Endothelial cell of umbilical vein (primary cell): ENCODE measurements at regions not wholly inside any gene's neighbourhood (a gene's known extent, or its start where the extent isn't known, plus 50 kb on each side); places are given as distances from the start of the nearest gene placed in this dataset.

Experiments used
- BruUV-seq: library from RNA; stranded (reverse); fragments of 400-500 nt; replicated peaks from 2 replicates; lab custom pipeline; 2021; lab: Mats Ljungman, UMichigan
- CTCF ChIA-PET: fragments of 300-600, 350-600 bp; sonication (Branson Sonifier 250); formaldehyde crosslinking; loops from one replicate; lab custom pipeline; 2021; ENCODE audit warnings: antibody characterized with exemption, inconsistent platforms; lab: Charles Lee
- POLR2A ChIA-PET: fragments of 300-600, 350-600 bp; sonication (Branson Sonifier 250); formaldehyde crosslinking; loops from one replicate; lab custom pipeline; 2021; ENCODE audit warnings: antibody characterized with exemption, inconsistent platforms; lab: Charles Lee
- DNase-seq: peaks from one replicate; pipeline ENCODE4 v3.0.0-alpha.2; 2011; ENCODE audit warnings: low read depth, low spot score
- FAIRE-seq: peaks from 2 replicates; lab custom pipeline; 2011; peaks lifted over from hg19 to GRCh38; lab: Jason Lieb, UNC
- H2AFZ ChIP-seq: 2 replicates; pipeline ENCODE4 v1.6.0; 2012; ENCODE audit warnings: low read depth, low read length, control low read depth, inconsistent platforms
- H3K27ac ChIP-seq: 2 replicates; pipeline ENCODE4 v1.5.1; 2011; ENCODE audit warnings: low read depth, mild to moderate bottlenecking, control low read depth, low read length, moderate library complexity; ENCODE audit not compliant: insufficient read depth
- H3K27me3 ChIP-seq, 2 experiments: 2 replicates each; pipeline versions ENCODE4 v1.6.0 to v1.6.1; 2011; ENCODE audit warnings: low read length in 2 of 2, mixed read lengths in 1 of 2; ENCODE audit not compliant: control insufficient read depth in 2 of 2, insufficient read depth in 2 of 2
- H3K36me3 ChIP-seq, 2 experiments: 2 replicates in 1 of 2; 3 replicates in 1 of 2; pipeline ENCODE4 v1.5.1; 2011; ENCODE audit warnings: low read length in 2 of 2, mild to moderate bottlenecking in 1 of 2, moderate library complexity in 1 of 2; ENCODE audit not compliant: control insufficient read depth in 2 of 2, insufficient read depth in 2 of 2; ENCODE audit errors: extremely low read depth in 1 of 2
- H3K4me1 ChIP-seq: 3 replicates; pipeline ENCODE4 v1.5.1; 2011; ENCODE audit warnings: mild to moderate bottlenecking, low read length; ENCODE audit not compliant: control insufficient read depth, insufficient read depth; ENCODE audit errors: extremely low read depth
- H3K4me2 ChIP-seq: 2 replicates; pipeline ENCODE4 v1.6.1; 2011; ENCODE audit warnings: low read length, control low read depth, mixed read lengths; ENCODE audit not compliant: insufficient read depth
- H3K4me3 ChIP-seq, 3 experiments: fragments of 200-600 bp in 1 of 3; sonication (generic), shearing (Covaris generic) in 1 of 3; replicated peaks in 1 of 3; 2 replicates each; pipeline ENCODE4 v1.5.1; 2011 to 2016; ENCODE audit warnings: control low read depth in 3 of 3, low read length in 3 of 3, mild to moderate bottlenecking in 2 of 3, inconsistent platforms in 1 of 3, low read depth in 1 of 3, moderate library complexity in 1 of 3; ENCODE audit not compliant: insufficient read depth in 1 of 3
- H3K79me2 ChIP-seq: 2 replicates; pipeline ENCODE4 v1.6.0; 2012; ENCODE audit warnings: low read length, inconsistent platforms; ENCODE audit not compliant: control insufficient read depth, insufficient read depth
- H3K9ac ChIP-seq: replicated peaks from 2 replicates; pipeline ENCODE3; 2011; ENCODE audit warnings: low read length, control low read depth; ENCODE audit not compliant: insufficient read depth; ENCODE audit errors: extremely low read depth
- H3K9me1 ChIP-seq: replicated peaks from 3 replicates; pipeline ENCODE4 v1.6.0; 2011; ENCODE audit warnings: mild to moderate bottlenecking, low read length; ENCODE audit not compliant: control insufficient read depth, insufficient read depth; ENCODE audit errors: extremely low read depth
- H3K9me3 ChIP-seq: replicated peaks from 2 replicates; pipeline ENCODE4 v1.5.1; 2012; ENCODE audit warnings: low read length, inconsistent platforms; ENCODE audit not compliant: control insufficient read depth, insufficient read depth
- H4K20me1 ChIP-seq: replicated peaks from 2 replicates; pipeline ENCODE3; 2011; ENCODE audit warnings: mild to moderate bottlenecking, low read length; ENCODE audit not compliant: control insufficient read depth, insufficient read depth; ENCODE audit errors: extremely low read depth
- CTCF ChIP-seq, 2 donors: IDR thresholded peaks; 1 replicate in 1 of 2; 2 replicates in 1 of 2; pipeline ENCODE4 v1.5.1; 2011; ENCODE audit warnings: low read length in 2 of 2, mild to moderate bottlenecking in 2 of 2, moderate library complexity in 2 of 2, control low read depth in 1 of 2, inconsistent platforms in 1 of 2, low read depth in 1 of 2; ENCODE audit not compliant: insufficient read depth in 1 of 2; ENCODE audit errors: extremely low read depth in 1 of 2
- EZH2 ChIP-seq: IDR thresholded peaks from 2 replicates; pipeline ENCODE4 v1.6.1; 2012; ENCODE audit warnings: borderline replicate concordance, low read depth, mild to moderate bottlenecking, moderate library complexity, low read length, inconsistent platforms; ENCODE audit not compliant: severe bottlenecking
- FOS ChIP-seq: IDR thresholded peaks from 2 replicates; pipeline ENCODE4 v1.6.1; 2011; ENCODE audit warnings: mild to moderate bottlenecking, low read length, moderate library complexity, borderline replicate concordance; ENCODE audit not compliant: insufficient read depth
- GATA2 ChIP-seq: IDR thresholded peaks from 2 replicates; pipeline ENCODE4 v1.7.0; 2011; ENCODE audit warnings: low read depth, mild to moderate bottlenecking, moderate library complexity, mixed read lengths, low read length; ENCODE audit not compliant: insufficient read length, insufficient read depth
- JUN ChIP-seq: IDR thresholded peaks from 2 replicates; pipeline ENCODE4 v1.6.1; 2011; ENCODE audit warnings: borderline replicate concordance, low read depth; ENCODE audit not compliant: insufficient read length, insufficient read depth
- MYC ChIP-seq: IDR thresholded peaks from one replicate; pipeline ENCODE4 v1.6.1; 2011; ENCODE audit warnings: mild to moderate bottlenecking, low read depth, low read length
- POLR2A ChIP-seq: IDR thresholded peaks from 2 replicates; pipeline ENCODE4 v1.6.1; 2012; ENCODE audit warnings: low read depth, mild to moderate bottlenecking, control low read depth, low read length
- POLR2AphosphoS5 ChIP-seq: IDR thresholded peaks from 2 replicates; pipeline ENCODE4 v1.6.1; 2012; ENCODE audit warnings: low read depth, mild to moderate bottlenecking, control low read depth, low read length, moderate library complexity; ENCODE audit not compliant: insufficient read depth
- dilution Hi-C: fragments of 300-500 bp; cut with MboI; formaldehyde crosslinking; loops from one replicate; pipeline ENCODE4 v1.15.0; 2019; ENCODE audit warnings: low sequenced_read_pairs; ENCODE audit not compliant: extremely low pct_ligation_motif_present
- intact Hi-C: fragments of 100-400 bp; cut with micrococcal nuclease; formaldehyde crosslinking; loops from one replicate; pipeline ENCODE4 v1.10.0; 2022

- no peak for DNase-seq
- peaks cover 4% of the 10 kb centered on the region for H3K9me3 ChIP-seq
- no peaks in the 10 kb centered on the region for H4K20me1 ChIP-seq
- no peaks in the 10 kb centered on the region for H3K36me3 ChIP-seq
- no peak for FAIRE-seq
- H3K9me1 ChIP-seq, result no peaks in the 10 kb centered on the region
- intact Hi-C loops, result no loop called here
- H3K4me1 ChIP-seq, result no peaks in the 10 kb centered on the region
- no peak overlapping the region for H3K27ac ChIP-seq
- no peak overlapping the region for H3K4me3 ChIP-seq
- no peaks in the 10 kb centered on the region for H3K79me2 ChIP-seq
- BruUV-seq, result no TSS peak
- dilution Hi-C loops, result no loop called here
- ChIA-PET CTCF (no interaction called here), POLR2A (no interaction called here)
- no peak overlapping the region for H3K4me2 ChIP-seq
- H2AFZ ChIP-seq, result no peak overlapping the region
- TF ChIP-seq EZH2, result no peak
- TF ChIP-seq MYC, result no peak
- TF ChIP-seq GATA2, result no peak
- TF ChIP-seq FOS, result no peak
- TF ChIP-seq JUN, result no peak
- TF ChIP-seq POLR2A, result no peak
- H3K9ac ChIP-seq, result no peak overlapping the region
- H3K27me3 ChIP-seq, result no peaks in the 10 kb centered on the region
These were observed 363.9 kb downstream of the KIF16B start for GRCh38 chr20:16209357-16209756.

DNA sequence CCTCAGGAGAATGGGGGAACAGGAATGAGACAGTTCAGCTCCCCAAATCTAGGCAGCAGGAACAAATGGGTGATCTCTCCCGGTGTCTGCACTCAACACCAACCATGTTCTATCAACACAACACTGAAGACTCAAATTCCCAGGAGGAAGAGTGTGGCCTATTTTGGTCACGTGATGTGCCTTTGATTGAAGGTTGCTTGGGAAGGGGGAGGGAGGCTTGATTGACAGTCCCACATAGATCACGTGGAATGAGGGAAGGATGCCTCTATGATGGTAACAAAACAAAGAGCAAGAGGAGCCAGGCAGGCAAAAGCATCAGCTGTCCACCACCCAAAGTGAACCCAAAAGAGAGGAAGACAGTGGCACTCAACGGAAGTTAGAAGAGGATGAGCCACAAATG lies 364.8 kb downstream of the KIF16B start:
- Histone ChIP-seq H3K36me3 (no peaks in the 10 kb centered on the region), H3K9me1 (no peaks in the 10 kb centered on the region), H3K4me2 (no peak overlapping the region), H3K9ac (no peak overlapping the region), H3K79me2 (no peaks in the 10 kb centered on the region), H3K9me3 (peaks cover 3% of the 10 kb centered on the region), H3K27me3 (no peaks in the 10 kb centered on the region), H3K4me3 (no peak overlapping the region), H3K27ac (no peak overlapping the region), H2AFZ (no peak overlapping the region), H4K20me1 (no peaks in the 10 kb centered on the region), H3K4me1 (no peaks in the 10 kb centered on the region)
- FAIRE-seq (no peak), DNase-seq (no peak)
- BruUV-seq, result no TSS peak
- intact Hi-C loops (no loop called here), dilution Hi-C loops (no loop called here)
- TF ChIP-seq MYC (no peak), POLR2A (no peak), FOS (no peak), JUN (no peak), EZH2 (no peak), POLR2AphosphoS5 (no peak), CTCF (IDR thresholded peaks at IDR 0.05; ENCODE audit: extremely low read depth in 1 of 2, insufficient read depth in 1 of 2, low read depth in 1 of 2, low read length in 2 of 2) (no peak)
- ChIA-PET POLR2A (no interaction called here), CTCF (no interaction called here)
